Nephron (organoid): ENCODE measurements at regions not wholly inside any gene's neighbourhood (a gene's known extent, or its start where the extent isn't known, plus 50 kb on each side); places are given as distances from the start of the nearest gene placed in this dataset.

ENCODE experiments used
- H3K27ac Mint-ChIP-seq, 3 experiments: 2 replicates each; pipeline ENCODE4 v1.8.0; 2020; ENCODE audit warnings: mixed read lengths in 3 of 3, mild to moderate bottlenecking in 2 of 3, moderate library complexity in 1 of 3
- H3K27me3 Mint-ChIP-seq: 2 replicates; pipeline ENCODE4 v1.8.0; 2021; ENCODE audit warnings: low read depth, mild to moderate bottlenecking, moderate library complexity, mixed read lengths
- H3K36me3 Mint-ChIP-seq: 2 replicates; pipeline ENCODE4 v1.8.0; 2020; ENCODE audit warnings: low read depth, mixed read lengths
- H3K4me1 Mint-ChIP-seq: 2 replicates; pipeline ENCODE4 v1.8.0; 2020; ENCODE audit warnings: mixed read lengths
- H3K4me3 Mint-ChIP-seq, 3 experiments: 2 replicates each; pipeline ENCODE4 v1.8.0; 2020; ENCODE audit warnings: mild to moderate bottlenecking in 3 of 3, mixed read lengths in 3 of 3, moderate library complexity in 2 of 3
- H3K9me3 Mint-ChIP-seq: 2 replicates; pipeline ENCODE4 v1.8.0; 2020; ENCODE audit warnings: mixed read lengths
- TF ChIP-seq, protein P1 (sequence below), 3 experiments: fragments of 200-600 bp; sonication (generic); IDR thresholded peaks; one replicate each; pipeline ENCODE4 v1.5.0; 2021; ENCODE audit warnings: antibody characterized with exemption in 3 of 3; ENCODE audit not compliant: unreplicated experiment in 3 of 3

DNA sequence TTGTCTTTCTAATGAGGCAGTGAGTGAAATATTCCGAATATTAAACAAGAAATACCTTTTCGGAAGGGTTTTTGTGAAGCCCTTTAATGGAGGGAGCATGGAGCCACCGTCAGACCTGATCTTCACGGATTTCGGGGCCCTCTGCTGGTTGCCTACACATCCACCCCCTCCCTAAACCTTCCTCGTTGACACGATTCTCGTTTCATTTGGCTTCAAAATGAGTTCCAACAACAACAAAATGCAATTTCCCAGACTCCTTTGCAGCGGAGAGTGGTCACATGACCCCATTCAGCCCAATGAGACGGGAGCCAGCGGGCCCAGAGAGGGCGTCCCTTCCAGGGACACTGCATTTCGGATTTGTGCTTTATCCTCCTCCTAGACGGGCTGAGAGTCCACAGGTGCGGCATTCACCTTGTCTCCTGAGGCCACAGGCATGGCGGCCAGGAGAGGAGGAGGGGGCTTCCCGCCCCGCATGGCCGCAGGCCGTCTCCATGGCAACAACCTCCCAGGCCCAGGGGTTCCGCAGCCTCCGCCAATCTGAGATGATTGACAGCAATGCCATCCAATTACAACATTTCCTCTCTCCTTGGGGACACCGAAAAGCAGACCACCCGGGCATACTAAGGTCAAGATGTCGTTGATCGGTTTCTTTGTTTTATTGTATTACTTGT, 259.8 kb downstream of the C16orf95 start:
- Mint-ChIP-seq H3K27ac (peak overlapping the region in 1 of 3 experiments; percentile 78), H3K27me3 (peaks cover 52% of the 10 kb centered on the region), H3K4me3 (no peak overlapping the region), H3K9me3 (peaks cover 10% of the 10 kb centered on the region), H3K4me1 (peaks cover 31% of the 10 kb centered on the region), H3K36me3 (peaks cover 2% of the 10 kb centered on the region)
- TF ChIP-seq, protein P1, sequence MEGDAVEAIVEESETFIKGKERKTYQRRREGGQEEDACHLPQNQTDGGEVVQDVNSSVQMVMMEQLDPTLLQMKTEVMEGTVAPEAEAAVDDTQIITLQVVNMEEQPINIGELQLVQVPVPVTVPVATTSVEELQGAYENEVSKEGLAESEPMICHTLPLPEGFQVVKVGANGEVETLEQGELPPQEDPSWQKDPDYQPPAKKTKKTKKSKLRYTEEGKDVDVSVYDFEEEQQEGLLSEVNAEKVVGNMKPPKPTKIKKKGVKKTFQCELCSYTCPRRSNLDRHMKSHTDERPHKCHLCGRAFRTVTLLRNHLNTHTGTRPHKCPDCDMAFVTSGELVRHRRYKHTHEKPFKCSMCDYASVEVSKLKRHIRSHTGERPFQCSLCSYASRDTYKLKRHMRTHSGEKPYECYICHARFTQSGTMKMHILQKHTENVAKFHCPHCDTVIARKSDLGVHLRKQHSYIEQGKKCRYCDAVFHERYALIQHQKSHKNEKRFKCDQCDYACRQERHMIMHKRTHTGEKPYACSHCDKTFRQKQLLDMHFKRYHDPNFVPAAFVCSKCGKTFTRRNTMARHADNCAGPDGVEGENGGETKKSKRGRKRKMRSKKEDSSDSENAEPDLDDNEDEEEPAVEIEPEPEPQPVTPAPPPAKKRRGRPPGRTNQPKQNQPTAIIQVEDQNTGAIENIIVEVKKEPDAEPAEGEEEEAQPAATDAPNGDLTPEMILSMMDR (IDR thresholded peaks at IDR 0.05; ENCODE audit: unreplicated experiment in 3 of 3): no peak

DNA sequence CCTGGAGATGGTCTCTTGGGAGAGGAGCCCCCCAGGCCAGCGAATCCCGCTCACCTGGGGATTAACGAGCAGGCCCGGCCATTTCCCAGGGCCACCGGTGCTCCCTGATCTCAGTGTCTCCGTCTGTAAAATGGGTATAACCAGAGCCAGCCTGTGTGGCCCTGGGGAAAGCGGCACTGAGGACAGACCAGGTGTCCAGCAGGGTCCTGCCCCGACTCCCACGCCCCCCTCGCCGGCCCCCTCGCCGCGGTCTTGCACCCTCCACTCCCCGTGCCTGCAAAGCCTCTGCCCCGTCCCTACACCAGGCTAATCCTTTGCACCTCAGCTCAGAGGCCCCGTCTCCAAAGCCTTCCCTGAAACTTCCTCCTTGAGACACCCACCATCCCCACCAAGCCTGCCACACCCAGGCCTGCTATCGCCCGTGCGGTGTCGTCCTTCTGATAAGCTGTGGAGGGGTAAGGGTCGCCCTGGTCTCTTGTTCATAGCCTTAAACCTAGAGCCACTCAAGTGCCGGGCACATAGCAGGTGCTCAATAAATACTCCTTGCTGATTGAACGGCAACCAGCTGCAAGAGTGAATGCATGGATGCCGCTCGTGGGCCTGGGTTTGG, 259.1 kb downstream of the C16orf95 start:
- no peak overlapping the region for H3K27ac Mint-ChIP-seq
- TF ChIP-seq, protein P1 (IDR thresholded peaks at IDR 0.05; ENCODE audit: unreplicated experiment in 3 of 3): no peak
- no peak overlapping the region for H3K4me3 Mint-ChIP-seq
- peaks cover 34% of the 10 kb centered on the region for H3K4me1 Mint-ChIP-seq
- H3K9me3 Mint-ChIP-seq: peaks cover 7% of the 10 kb centered on the region
- H3K27me3 Mint-ChIP-seq: peaks cover 53% of the 10 kb centered on the region
- H3K36me3 Mint-ChIP-seq: no peaks in the 10 kb centered on the region

DNA sequence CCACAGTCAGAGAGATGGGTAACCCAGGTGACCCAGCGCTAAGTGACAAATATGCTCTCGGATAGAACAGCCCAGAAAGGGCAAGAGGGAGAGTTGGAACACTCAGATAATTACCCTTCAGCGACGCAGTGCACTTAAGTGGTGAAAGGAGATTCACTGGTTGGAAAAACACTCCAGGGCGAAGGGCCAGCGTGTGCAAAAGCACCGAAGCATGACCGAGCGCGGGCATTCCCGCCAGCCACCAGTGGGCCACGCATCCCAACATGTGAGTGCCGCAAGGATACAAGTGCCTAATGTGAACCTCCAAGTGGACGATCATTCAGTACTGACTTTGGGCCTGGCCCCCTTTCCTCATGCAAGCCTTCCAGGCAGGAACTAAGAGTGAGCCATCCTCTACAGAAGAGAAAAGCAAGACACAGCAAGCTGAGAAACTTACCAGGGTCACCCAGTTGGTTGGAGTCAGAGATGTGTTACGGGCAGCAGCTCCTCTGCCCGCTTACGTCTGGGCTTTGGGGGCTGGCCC, 258.4 kb downstream of the C16orf95 start:
- Mint-ChIP-seq H3K27ac (peak overlapping the region; percentile 85 to 89 (median 89)), H3K4me3 (no peak overlapping the region), H3K4me1 (peaks cover 38% of the 10 kb centered on the region), H3K36me3 (no peaks in the 10 kb centered on the region), H3K9me3 (peaks cover 6% of the 10 kb centered on the region), H3K27me3 (peaks cover 57% of the 10 kb centered on the region)
- TF ChIP-seq, protein P1 (IDR thresholded peaks at IDR 0.05; ENCODE audit: unreplicated experiment in 3 of 3): no peak

DNA sequence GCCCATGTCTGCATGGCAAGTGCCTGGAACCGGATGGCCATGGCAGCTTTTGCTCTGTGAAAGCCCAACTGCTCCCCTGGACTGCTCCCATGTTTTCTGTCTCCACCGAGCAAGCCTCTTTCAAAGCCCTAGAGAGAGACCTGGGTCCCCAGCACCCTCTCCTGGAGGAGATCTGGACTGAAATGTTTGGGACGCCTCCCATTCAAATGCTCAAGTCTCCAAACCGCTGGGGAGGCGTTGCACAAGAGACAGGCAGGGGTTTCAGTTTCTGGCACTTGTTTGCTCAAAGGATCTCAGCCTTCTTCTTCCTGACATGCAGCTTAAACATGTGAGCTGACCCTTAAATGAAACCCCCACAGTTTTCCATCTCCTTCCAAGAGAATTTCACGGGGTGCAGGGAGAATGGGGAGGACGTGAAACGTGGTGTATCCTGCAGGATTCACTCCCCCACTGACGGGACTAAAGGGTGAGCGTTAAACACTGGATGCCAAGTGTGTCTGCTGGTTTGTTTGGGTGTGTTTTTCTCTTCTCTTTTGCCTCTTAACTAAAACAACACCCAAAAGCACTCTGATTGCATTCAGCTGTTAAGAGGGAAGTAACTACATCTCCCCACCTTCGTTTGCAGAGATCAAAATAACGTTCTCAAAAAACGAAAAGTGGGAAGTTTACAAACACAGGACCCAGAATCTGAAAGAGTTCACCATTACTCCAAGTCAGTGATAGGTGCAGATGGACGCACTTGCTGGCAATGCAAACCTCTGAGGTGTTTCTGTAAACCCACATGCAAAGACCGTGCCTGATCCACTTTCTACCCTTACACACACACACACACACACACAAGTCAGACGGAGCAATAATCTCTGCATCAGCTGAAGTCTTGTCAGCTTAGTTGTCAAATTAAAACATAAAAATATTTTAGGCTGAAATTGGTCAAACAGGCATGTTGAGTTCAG, 256.9 kb downstream of the C16orf95 start:
- peaks cover 53% of the 10 kb centered on the region for H3K27me3 Mint-ChIP-seq
- H3K4me1 Mint-ChIP-seq: peaks cover 51% of the 10 kb centered on the region
- H3K9me3 Mint-ChIP-seq: no peaks in the 10 kb centered on the region
- peak overlapping the region; percentile 24 to 63 (median 56) for H3K4me3 Mint-ChIP-seq
- TF ChIP-seq, protein P1 (IDR thresholded peaks at IDR 0.05; ENCODE audit: unreplicated experiment in 3 of 3): peak in 2 of 3 experiments; percentile 26 to 41
- H3K36me3 Mint-ChIP-seq: no peaks in the 10 kb centered on the region
- H3K27ac Mint-ChIP-seq: peak overlapping the region; percentile 85 to 89 (median 89)

DNA sequence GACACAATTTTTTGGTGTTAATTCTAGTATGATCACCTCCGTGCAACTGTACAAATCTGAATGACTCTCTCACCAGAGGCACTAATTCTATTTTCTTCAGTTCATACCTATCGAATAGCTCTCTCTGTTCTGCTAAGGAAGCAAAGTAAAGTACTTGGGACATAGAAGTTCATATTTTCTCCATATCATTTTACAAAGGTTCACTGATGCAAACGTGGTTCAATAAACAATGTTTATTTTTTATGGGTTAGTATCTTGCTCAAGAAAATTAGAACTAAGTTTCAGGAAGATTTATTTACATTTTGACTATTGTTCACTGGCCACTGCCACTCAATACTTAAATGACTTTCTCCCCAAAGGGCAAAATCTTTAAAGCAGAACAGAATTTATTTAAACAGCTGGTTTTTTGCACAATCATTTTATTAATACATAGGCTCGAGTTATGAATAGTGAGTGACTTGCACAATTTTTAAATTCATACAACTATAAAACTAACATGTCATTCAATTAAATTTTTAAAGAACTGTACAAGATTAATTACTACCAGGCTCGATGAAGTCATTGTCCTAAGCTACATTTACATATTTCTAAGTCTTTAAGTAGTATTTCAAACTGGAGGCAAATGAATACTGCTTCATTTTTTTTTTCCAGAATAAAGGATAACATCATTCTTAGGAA, 255.8 kb downstream of the C16orf95 start:
- Mint-ChIP-seq H3K27me3 (peaks cover 55% of the 10 kb centered on the region), H3K4me3 (peak overlapping the region in 2 of 3 experiments; percentile 15 to 63), H3K27ac (peak overlapping the region; percentile 85 to 89 (median 89)), H3K9me3 (no peaks in the 10 kb centered on the region), H3K36me3 (no peaks in the 10 kb centered on the region), H3K4me1 (peaks cover 61% of the 10 kb centered on the region)
- TF ChIP-seq, protein P1 (IDR thresholded peaks at IDR 0.05; ENCODE audit: unreplicated experiment in 3 of 3): no peak
